Muscle of arm (tissue), 1 donor: ENCODE measurements at regions not wholly inside any gene's neighbourhood (a gene's known extent, or its start where the extent isn't known, plus 50 kb on each side); places are given as distances from the start of the nearest gene placed in this dataset.
"Not testable (repeated sequence)": the region's sequence is repeated elsewhere in the genome, so short reads cannot be mapped to it uniquely, and the experiment has no call there.

ENCODE experiments used
- DNase-seq: peaks from one replicate; pipeline ENCODE4 v3.0.0-alpha.2; 2013

- no peak for DNase-seq
Measured at GRCh38 chr14:105600939-105601359, 74.6 kb downstream of the TMEM121 start.

- DNase-seq: no peak
Measured at GRCh38 chr14:105601360-105602242, 75.2 kb downstream of the TMEM121 start.

DNA sequence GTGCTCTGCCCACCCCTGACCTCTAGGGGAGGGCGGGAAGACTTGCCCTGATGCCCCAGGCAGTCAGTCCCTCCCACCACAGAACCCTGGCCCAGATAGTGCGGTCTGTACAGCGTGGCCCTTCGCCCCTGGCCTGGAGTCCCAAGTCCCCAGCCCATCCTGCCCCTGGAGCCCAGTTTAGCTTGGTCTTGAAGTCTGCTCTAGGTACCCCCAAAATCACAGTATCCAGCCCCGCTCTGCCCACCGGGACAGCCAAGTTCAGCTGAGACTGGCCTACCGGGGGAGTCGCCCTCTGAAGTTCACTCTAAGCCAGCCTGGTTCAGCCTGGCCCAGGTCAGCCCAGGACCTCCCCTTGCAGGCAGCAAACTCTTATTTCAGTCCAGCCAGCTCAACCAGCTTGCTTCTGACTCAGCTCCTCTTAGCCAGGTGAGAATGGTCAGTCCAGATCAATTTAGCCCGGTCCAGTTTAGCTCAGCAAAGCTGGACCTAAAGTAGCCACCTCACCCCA lies 75.9 kb downstream of the TMEM121 start:
- no peak for DNase-seq

DNA sequence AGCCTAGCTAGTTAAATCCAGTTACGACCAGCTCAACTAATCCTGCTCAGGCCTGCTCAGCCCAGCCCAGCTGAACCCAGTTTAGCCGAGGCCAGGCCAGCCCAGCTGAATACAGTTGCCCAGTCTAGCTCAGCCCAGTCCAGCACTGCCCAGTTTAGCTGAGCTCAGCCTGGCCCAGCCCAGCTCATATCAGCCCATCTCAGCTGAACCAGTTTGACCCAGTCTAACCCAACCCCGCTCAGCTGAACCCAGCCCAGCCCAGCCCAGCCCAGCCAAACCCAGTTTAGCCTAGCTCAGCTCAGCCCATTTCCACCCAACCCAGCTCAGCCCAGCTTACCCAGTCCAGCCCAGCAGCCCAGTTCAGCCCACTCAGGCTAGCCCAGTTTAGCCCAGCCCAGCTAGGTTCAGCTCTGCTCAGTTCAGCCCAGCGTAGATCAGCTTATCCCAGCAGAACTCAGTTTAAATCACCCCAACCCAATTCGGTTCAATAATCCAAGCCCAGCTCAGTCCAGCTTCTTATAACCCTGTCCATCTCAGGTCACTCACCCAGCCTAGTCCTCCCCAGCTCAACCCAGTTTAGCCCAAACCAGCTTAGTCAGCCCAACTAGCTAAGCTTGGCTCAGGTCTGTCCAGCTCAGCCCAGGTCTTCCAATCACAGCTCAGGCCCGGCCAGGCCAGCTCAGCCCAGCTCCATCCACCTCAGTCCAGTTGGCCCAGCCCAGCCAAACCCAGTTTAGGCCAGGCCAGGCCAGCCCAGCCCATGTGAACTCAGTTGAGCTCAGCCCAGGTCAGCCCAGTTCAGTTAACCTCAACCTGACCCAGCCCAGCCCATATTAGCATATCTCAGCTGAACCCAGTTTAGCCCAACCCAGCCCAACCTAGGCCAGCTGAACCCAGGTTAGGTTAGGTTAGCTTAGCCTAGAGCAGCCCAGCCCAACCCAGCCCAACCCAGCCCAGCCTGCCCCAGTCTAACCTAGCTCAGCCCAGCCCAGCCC lies 76.7 kb downstream of the TMEM121 start:
- no peak for DNase-seq

GRCh38 chr14:105604531-105605463 lies 78.4 kb downstream of the TMEM121 start:
- not testable (repeated sequence) for DNase-seq

- no peak for DNase-seq
Measured at GRCh38 chr14:105605464-105606304, 79.3 kb downstream of the TMEM121 start.

DNA sequence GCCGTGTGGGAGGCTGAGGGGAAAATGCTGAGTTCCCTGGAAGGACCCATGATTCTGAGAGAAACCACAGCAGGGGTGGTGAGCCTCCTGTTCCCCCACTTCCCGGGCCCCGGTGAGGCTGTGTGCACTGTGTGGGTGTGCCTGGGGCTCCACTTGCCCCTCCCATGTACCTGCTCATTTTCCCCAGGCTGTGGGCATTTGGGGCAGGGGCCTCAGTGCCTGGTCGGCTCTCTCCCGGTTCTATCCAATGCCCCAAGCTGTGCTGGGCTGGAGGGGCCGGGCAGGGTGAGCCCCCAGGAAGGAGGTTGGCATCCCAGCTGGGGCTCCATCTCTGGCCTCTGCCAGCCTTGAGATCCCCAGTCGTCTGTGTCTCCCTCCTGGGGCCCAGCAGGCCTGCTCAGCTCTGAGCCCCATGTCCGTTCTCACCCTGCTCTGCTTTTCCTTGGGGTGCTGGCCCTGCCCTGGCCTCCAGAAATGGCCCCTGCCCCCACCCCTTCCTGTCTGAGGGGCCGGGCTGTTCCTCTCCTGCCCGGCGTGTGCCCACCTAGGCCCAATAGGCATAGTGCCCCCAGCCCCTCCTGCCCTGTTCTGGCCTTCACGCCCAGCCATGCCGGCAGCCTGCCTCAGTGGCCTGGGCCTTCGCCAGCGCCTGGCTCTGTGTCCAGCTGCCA lies 80.1 kb downstream of the TMEM121 start:
- DNase-seq: not testable (repeated sequence)

DNA sequence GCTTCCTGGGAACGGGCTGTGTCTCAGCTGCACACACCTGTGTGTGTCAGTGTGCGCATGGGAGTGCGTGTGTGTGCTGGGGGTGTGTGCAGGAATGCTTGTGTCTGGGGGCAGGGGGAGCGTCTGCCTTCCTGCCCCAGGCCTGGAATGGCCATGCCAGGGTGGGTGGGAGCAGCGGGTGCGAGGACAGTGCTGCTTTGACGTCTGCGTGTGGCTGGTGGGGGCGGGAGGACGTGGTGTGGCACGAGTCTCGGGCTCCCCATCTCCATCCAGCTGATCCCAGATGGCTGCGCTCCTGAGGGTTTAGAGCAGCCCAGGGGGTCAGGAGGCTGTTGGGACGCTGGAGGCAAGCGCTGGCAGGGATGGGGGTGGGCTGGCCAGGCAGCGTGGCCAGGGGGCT lies 80.6 kb downstream of the TMEM121 start:
- DNase-seq: not testable (repeated sequence)

- DNase-seq: not testable (repeated sequence)
Measured at GRCh38 chr14:105614987-105615386, 88.6 kb downstream of the TMEM121 start.

GRCh38 chr14:105615986-105616801 lies 89.8 kb downstream of the TMEM121 start:
- DNase-seq: not testable (repeated sequence)

- no peak for DNase-seq
Measured at GRCh38 chr14:105616802-105617192, 90.4 kb downstream of the TMEM121 start.

- DNase-seq: no peak
Measured at GRCh38 chr14:105617201-105617777, 90.9 kb downstream of the TMEM121 start.

DNA sequence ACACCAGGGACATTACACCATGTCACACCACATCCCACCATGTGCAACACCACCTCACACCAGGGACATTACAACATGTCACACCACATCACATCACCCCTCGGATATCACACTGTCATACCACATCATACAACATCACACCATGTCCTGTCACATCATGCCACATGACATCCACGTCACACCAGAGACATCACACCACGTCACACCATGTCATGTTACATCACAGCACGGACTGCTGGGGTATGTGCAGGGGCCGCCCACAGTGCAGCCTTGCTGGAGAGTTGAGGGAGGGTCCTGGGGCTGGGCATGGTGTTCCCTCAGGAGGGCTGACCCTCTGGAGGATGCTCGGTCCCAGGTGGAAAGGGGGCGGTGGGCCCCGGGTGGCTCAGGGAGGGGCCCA lies 91.4 kb downstream of the TMEM121 start:
- not testable (repeated sequence) for DNase-seq

DNA sequence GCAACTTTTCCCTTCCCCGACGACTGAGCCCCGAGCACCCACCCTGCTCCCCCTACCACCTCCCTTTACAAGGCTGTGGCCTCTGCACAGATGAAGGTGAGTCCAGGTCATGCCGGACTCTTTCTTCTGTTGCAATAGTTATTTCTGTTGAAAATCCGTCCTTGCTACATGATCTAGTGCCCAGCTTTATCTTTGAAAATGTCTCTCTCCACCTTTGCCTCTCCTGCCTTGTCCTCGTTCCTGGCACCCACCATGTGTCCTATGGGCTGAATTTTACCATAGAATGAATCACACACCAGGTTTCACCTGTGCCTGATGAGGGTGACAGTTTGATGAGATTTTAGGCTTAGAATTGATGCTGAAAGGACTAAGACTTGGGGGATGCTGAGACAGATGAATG lies 92.9 kb downstream of the TMEM121 start:
- not testable (repeated sequence) for DNase-seq

- DNase-seq: not testable (repeated sequence)
Measured at GRCh38 chr14:105620178-105620864, 93.9 kb downstream of the TMEM121 start.

GRCh38 chr14:105620865-105621471 lies 94.6 kb downstream of the TMEM121 start:
- DNase-seq: not testable (repeated sequence)
